IMR-90 (cell line): ENCODE measurements at regions not wholly inside any gene's neighbourhood (a gene's known extent, or its start where the extent isn't known, plus 50 kb on each side); places are given as distances from the start of the nearest gene placed in this dataset.

Source experiments
- CEBPB ChIP-seq: IDR thresholded peaks from 2 replicates; pipeline ENCODE4 v1.6.1; 2012; ENCODE audit warnings: low read depth, low read length, improper control_type of control experiment
- MAFK ChIP-seq: IDR thresholded peaks from 2 replicates; pipeline ENCODE4 v1.6.1; 2012; ENCODE audit warnings: low read depth, low read length, improper control_type of control experiment
- NFE2L2 ChIP-seq: fragments of 150-350 bp; IDR thresholded peaks from 2 replicates; pipeline ENCODE4 v1.6.1; 2016; ENCODE audit warnings: low read depth, mild to moderate bottlenecking, low read length
- POLR2A ChIP-seq: IDR thresholded peaks from 2 replicates; pipeline ENCODE4 v1.6.1; 2012; ENCODE audit warnings: mild to moderate bottlenecking, low read depth, low read length
- SMC3 ChIP-seq: fragments of 150-350 bp; IDR thresholded peaks from 2 replicates; pipeline ENCODE4 v1.6.1; 2016; ENCODE audit warnings: low read depth, mild to moderate bottlenecking, antibody characterized with exemption, low read length, moderate library complexity
- TF ChIP-seq, protein P1 (sequence below): conservative IDR thresholded peaks from 2 replicates; pipeline ENCODE4 v1.5.1; 2012; ENCODE audit warnings: mild to moderate bottlenecking, low read depth, low read length, improper control_type of control experiment

DNA sequence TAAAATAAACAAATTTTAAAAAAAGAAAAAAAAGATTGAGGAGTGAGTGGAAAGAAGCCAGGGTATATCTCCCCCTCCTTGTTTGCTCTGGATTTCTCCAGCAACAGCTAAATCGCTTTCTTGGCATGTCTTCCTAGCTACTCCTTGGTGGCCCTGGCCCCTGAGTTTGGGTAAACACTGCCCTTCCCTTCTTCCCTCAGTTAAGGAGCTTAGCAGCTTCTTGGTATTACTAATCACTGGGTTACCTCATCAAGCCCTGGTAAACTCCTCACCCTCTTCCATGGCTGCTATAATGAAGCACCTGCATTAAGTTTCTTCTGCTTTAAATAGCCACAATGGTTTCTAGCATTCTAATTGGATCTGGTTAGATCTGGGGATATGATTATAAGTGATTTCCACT is 269.8 kb downstream of the FZD1 start:
- TF ChIP-seq, protein P1, sequence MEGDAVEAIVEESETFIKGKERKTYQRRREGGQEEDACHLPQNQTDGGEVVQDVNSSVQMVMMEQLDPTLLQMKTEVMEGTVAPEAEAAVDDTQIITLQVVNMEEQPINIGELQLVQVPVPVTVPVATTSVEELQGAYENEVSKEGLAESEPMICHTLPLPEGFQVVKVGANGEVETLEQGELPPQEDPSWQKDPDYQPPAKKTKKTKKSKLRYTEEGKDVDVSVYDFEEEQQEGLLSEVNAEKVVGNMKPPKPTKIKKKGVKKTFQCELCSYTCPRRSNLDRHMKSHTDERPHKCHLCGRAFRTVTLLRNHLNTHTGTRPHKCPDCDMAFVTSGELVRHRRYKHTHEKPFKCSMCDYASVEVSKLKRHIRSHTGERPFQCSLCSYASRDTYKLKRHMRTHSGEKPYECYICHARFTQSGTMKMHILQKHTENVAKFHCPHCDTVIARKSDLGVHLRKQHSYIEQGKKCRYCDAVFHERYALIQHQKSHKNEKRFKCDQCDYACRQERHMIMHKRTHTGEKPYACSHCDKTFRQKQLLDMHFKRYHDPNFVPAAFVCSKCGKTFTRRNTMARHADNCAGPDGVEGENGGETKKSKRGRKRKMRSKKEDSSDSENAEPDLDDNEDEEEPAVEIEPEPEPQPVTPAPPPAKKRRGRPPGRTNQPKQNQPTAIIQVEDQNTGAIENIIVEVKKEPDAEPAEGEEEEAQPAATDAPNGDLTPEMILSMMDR: no peak
- TF ChIP-seq POLR2A (no peak), NFE2L2 (no peak), SMC3 (no peak), MAFK (no peak), CEBPB (no peak)
